GM12875 (cell line): ENCODE measurements at regions not wholly inside any gene's neighbourhood (a gene's known extent, or its start where the extent isn't known, plus 50 kb on each side); places are given as distances from the start of the nearest gene placed in this dataset.
A peak's percentile ranks its signal among the peaks of the same experiment; 100 is the strongest.

Experiments
- H3K4me3 ChIP-seq: one replicate; pipeline ENCODE4 v1.5.1; 2011; ENCODE audit warnings: low read depth, low read length, control low read depth
- TF ChIP-seq, protein P1 (sequence below): IDR thresholded peaks from 2 replicates; pipeline ENCODE4 v1.5.1; 2011; ENCODE audit warnings: low read depth, mild to moderate bottlenecking, control low read depth, inconsistent platforms, low read length, moderate library complexity, borderline replicate concordance; ENCODE audit not compliant: insufficient read depth

DNA sequence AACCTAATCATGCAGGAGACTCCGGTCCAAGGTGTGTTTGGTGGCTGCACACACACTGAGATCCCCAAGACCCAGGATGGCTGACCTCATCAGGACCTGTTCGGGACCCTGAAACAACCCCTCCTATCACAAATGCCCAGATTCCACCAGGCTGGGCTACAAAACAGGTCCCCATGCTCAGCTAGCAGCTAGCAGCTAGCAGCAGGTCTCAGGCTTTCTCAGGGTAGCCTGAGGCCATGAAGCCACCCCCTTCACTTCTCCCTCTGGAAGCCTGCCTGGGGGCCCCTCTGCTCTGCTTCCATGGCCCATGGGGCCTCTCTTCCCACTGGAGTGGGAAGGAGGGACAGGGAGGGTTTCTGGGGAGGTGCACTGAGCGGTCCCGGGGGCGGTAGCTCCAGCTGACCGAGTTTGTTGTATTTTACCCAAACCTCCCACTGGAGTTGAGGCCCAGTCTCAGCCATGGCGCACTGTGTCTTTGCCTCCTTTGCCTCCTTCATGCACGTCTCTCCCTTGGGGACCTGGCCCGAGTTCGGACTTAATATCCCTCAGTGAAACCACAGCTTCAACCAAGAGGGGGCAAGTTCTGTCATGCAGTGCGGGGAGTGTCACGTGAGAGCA, 95.1 kb upstream of the GPR26 start:
- TF ChIP-seq, protein P1, sequence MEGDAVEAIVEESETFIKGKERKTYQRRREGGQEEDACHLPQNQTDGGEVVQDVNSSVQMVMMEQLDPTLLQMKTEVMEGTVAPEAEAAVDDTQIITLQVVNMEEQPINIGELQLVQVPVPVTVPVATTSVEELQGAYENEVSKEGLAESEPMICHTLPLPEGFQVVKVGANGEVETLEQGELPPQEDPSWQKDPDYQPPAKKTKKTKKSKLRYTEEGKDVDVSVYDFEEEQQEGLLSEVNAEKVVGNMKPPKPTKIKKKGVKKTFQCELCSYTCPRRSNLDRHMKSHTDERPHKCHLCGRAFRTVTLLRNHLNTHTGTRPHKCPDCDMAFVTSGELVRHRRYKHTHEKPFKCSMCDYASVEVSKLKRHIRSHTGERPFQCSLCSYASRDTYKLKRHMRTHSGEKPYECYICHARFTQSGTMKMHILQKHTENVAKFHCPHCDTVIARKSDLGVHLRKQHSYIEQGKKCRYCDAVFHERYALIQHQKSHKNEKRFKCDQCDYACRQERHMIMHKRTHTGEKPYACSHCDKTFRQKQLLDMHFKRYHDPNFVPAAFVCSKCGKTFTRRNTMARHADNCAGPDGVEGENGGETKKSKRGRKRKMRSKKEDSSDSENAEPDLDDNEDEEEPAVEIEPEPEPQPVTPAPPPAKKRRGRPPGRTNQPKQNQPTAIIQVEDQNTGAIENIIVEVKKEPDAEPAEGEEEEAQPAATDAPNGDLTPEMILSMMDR: no peak
- H3K4me3 ChIP-seq: no peak overlapping the region

DNA sequence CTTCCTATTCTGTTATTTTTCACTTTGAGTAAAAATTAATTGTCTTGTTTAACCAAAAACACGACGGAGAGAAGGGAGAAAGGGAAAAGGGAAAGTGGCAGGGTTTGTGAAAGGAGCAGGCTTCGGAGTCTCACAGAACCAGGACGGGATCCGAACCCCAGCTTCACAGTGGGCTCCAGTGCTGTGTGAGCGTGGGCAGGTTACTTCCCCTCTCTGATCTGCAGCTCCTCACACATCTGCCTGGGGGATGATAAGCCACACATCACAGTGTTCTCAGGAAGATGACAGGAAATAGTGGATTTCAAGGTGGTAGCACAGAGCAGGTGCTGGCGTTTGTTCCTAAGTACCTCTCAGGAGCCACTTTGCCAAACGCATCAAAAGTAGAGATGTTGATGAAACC, 94.2 kb upstream of the GPR26 start:
- no peak overlapping the region for H3K4me3 ChIP-seq
- TF ChIP-seq, protein P1: no peak

DNA sequence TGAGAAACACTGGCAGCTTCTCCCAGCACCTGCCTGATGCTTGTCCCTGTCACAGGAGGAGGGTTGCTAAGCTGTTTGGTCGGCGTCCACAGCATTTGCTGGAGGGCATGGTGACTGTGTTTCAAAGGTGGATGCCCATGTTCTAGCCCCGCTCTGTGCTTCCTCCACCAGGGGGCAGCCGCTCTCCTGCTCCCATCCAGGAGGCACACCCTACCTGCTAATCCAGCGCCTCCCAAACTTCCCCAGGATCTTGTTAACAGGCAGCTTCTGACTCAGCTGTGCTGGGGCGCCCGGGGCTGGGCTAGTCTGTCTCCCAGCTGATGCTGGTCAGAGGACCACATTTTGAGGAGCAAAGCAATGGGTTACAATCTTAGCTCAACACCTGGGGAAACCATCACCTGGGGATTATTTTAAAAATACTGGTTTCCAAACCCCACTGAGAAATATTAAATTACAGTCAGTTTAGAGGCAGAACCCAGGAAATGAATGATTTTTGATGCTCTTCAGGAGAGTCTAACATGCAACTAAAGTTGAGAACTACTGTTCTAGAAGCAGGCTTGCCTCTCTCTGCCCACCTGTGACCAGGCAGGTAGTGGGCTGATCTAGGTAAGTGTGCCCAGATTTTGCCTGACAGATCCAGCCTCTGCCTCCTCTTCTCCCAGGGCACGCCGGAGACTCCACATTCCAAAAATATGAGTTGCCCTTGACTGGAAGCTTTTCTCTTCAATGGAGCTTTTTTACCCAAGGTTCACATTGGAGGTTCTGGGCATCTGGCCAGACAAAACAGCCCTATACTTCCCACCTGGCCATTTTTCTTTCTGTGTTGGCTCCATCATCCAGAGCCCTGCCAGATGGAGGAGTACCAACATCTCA, 92.7 kb upstream of the GPR26 start:
- TF ChIP-seq, protein P1: peak; percentile 92

DNA sequence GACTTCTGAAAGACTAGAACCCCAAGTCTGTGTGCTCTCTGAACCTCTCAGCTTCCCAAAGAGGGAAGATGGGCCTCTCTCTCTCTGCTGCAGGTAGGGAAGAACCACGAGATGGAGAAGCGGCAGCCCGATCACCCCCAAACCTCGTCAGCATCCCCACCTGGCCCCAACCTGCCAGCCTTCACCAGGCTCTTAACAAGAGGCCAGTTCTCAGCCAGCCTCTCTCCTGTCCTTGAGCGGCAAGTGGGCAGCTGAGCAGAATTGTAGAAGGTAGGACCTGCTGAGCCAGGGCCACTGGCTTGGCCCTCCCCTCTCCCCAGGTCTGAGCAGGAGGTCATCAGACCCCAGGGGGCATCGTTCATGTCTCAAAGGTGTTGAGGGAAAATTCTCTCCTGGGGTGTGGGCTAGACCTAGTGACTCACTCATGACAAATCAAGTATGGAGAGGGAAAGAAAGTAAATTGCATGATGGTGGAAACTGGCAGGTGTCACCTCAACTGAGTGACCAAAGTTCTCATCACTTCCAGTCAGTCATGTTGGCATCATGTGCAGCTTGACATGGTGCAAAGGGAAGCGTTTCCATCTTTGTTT, 92.0 kb upstream of the GPR26 start:
- TF ChIP-seq, protein P1: no peak
- no peak overlapping the region for H3K4me3 ChIP-seq

More for the DNA sequence above, 92.7 kb upstream of the GPR26 start:
- no peak overlapping the region for H3K4me3 ChIP-seq

DNA sequence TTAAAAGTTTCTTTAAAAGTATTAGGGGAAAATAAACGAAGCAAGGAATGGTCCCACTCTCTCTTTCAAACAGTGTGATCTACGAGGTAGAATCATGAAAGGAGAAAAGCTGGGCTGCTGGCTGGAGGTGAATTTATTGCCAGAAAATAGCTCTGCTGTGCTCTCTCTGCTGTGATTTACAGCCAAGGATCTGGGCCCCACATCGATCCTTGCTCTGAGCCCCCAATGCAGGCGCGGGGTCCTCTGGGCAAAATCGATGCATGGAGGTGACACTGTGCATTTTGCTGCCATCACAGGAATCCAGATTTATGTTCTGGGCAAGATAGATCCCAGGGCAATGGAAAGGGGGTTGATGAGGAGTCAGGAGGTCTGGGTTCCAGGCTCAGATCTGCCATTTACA, 91.0 kb upstream of the GPR26 start:
- TF ChIP-seq, protein P1: no peak
- H3K4me3 ChIP-seq: no peak overlapping the region

DNA sequence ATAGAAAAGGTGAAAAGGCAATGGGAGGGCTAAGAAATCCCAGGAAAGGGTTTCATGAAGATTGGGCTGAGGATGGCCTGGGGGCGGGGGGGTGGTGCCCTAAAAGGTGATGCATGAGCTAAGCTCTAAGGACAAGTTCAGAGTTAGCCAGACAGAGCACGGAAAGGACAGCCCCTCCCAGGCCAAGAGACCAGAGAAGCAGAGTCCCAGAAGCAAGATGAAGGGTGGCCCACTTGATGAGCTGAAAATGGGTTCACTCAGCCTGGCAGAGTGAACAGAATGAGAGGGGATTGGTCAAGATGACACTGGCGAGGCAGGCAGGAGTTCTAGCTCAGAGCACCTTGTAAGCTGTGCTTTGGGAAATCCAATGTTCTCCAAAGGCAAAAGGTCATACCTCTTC, 89.4 kb upstream of the GPR26 start:
- no peak overlapping the region for H3K4me3 ChIP-seq
- TF ChIP-seq, protein P1: no peak
